GM19324 (cell line): ENCODE measurements at regions not wholly inside any gene's neighbourhood (a gene's known extent, or its start where the extent isn't known, plus 50 kb on each side); places are given as distances from the start of the nearest gene placed in this dataset.
"Not testable (repeated sequence)": the region's sequence is repeated elsewhere in the genome, so short reads cannot be mapped to it uniquely, and the experiment has no call there.

Experiments
- ATAC-seq: cut with Tn5 transposase; IDR thresholded peaks from one replicate; pipeline ENCODE4 v1.9.1; 2021; ENCODE audit warnings: mild to moderate bottlenecking, moderate library complexity; ENCODE audit not compliant: unreplicated experiment, low FRiP score

- no peak for ATAC-seq
Observed at GRCh38 chr10:125258676-125259075, 98.3 kb upstream of the CTBP2 start.

- no peak for ATAC-seq
Observed at GRCh38 chr10:125257521-125258108, 97.3 kb upstream of the CTBP2 start.

- no peak for ATAC-seq
Observed at GRCh38 chr10:125256026-125256425, 95.7 kb upstream of the CTBP2 start.

- ATAC-seq, result no peak
Observed at GRCh38 chr10:125252937-125253336, 92.6 kb upstream of the CTBP2 start.

GRCh38 chr10:125250834-125251233 lies 90.5 kb upstream of the CTBP2 start:
- not testable (repeated sequence) for ATAC-seq

- no peak for ATAC-seq
Observed at GRCh38 chr10:125249948-125250347, 89.6 kb upstream of the CTBP2 start.

GRCh38 chr10:125248489-125248888 lies 88.1 kb upstream of the CTBP2 start:
- no peak for ATAC-seq

- no peak for ATAC-seq
Observed at GRCh38 chr10:125247576-125247975, 87.2 kb upstream of the CTBP2 start.

- no peak for ATAC-seq
Observed at GRCh38 chr10:125243532-125244253, 83.3 kb upstream of the CTBP2 start.

GRCh38 chr10:125238682-125239081 lies 78.3 kb upstream of the CTBP2 start:
- no peak for ATAC-seq

GRCh38 chr10:125236091-125236490 lies 75.7 kb upstream of the CTBP2 start:
- ATAC-seq, result no peak

- ATAC-seq, result no peak
Observed at GRCh38 chr10:125235093-125236069, 75.0 kb upstream of the CTBP2 start.

- ATAC-seq, result not testable (repeated sequence)
Observed at GRCh38 chr10:125234576-125234975, 74.2 kb upstream of the CTBP2 start.

- ATAC-seq, result no peak
Observed at GRCh38 chr10:125233726-125234125, 73.4 kb upstream of the CTBP2 start.

GRCh38 chr10:125232841-125233240 lies 72.5 kb upstream of the CTBP2 start:
- no peak for ATAC-seq

GRCh38 chr10:125231813-125232475 lies 71.6 kb upstream of the CTBP2 start:
- no peak for ATAC-seq

GRCh38 chr10:125231116-125231812 lies 70.9 kb upstream of the CTBP2 start:
- ATAC-seq, result no peak

GRCh38 chr10:125230251-125230650 lies 69.9 kb upstream of the CTBP2 start:
- no peak for ATAC-seq

GRCh38 chr10:125228245-125228940 lies 68.0 kb upstream of the CTBP2 start:
- ATAC-seq, result not testable (repeated sequence)
